ENCODE measurements at regions not wholly inside any gene's neighbourhood (a gene's known extent, or its start where the extent isn't known, plus 50 kb on each side); places are given as distances from the start of the nearest gene placed in this dataset.

DNA sequence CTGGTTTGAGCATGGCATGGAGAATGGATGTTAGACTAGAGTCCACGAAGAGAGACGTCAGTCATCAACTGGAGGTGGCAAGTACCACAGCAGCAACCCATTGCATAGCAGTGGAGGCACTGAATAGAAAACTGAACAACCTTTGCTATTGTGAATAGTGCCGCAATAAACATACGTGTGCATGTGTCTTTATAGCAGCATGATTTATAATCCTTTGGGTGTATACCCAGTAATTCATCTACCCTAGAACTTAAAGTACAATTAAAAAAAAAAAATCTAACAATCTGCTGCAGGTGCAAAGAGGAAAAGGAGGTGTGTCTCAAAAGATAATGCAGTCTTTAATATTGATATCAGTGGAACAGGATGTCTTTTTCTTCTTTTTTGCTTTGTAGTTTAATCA, 443.4 kb upstream of the ISX start:
- TF ChIP-seq POLR2A (IDR thresholded peaks at IDR 0.05; ENCODE audit: low read depth) = no peak
- TF ChIP-seq, protein P1, sequence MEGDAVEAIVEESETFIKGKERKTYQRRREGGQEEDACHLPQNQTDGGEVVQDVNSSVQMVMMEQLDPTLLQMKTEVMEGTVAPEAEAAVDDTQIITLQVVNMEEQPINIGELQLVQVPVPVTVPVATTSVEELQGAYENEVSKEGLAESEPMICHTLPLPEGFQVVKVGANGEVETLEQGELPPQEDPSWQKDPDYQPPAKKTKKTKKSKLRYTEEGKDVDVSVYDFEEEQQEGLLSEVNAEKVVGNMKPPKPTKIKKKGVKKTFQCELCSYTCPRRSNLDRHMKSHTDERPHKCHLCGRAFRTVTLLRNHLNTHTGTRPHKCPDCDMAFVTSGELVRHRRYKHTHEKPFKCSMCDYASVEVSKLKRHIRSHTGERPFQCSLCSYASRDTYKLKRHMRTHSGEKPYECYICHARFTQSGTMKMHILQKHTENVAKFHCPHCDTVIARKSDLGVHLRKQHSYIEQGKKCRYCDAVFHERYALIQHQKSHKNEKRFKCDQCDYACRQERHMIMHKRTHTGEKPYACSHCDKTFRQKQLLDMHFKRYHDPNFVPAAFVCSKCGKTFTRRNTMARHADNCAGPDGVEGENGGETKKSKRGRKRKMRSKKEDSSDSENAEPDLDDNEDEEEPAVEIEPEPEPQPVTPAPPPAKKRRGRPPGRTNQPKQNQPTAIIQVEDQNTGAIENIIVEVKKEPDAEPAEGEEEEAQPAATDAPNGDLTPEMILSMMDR (IDR thresholded peaks at IDR 0.05) = no peak
